Testis (tissue), 2 donors: ENCODE measurements at regions not wholly inside any gene's neighbourhood (a gene's known extent, or its start where the extent isn't known, plus 50 kb on each side); places are given as distances from the start of the nearest gene placed in this dataset.

Experiments used
- DNase-seq: peaks from one replicate; pipeline ENCODE4 v3.0.0-alpha.2; 2019
- H3K27ac ChIP-seq, 2 donors: fragments of 200-600 bp; sonication (generic); one replicate each; pipeline ENCODE4 v1.5.1; 2019
- H3K27me3 ChIP-seq: fragments of 200-600 bp; sonication (generic); one replicate; pipeline ENCODE4 v1.5.1; 2019
- H3K36me3 ChIP-seq: fragments of 200-600 bp; sonication (generic); one replicate; pipeline ENCODE4 v1.5.1; 2017; ENCODE audit warnings: low read depth; ENCODE audit errors: missing control alignments
- H3K4me1 ChIP-seq: fragments of 200-600 bp; sonication (generic); one replicate; pipeline ENCODE4 v1.5.1; 2019
- H3K4me3 ChIP-seq, 2 donors: fragments of 200-600 bp; sonication (generic); one replicate each; pipeline ENCODE4 v1.5.1; 2017 to 2019
- H3K9me3 ChIP-seq: fragments of 200-600 bp; sonication (generic); one replicate; pipeline ENCODE4 v1.5.1; 2017
- POLR2A ChIP-seq: fragments of 450-650 bp; IDR thresholded peaks from one replicate; pipeline ENCODE4 v1.6.1; 2017; ENCODE audit warnings: antibody characterized with exemption, mild to moderate bottlenecking, moderate library complexity
- WGBS, 2 donors: methylation state at CpG; one replicate each; pipeline ENCODE4 v1.1.5; 2018; 5-methylcytosine and 5-hydroxymethylcytosine counted together
- intact Hi-C: fragments of 100-400 bp; cut with DNase I; formaldehyde crosslinking; loops from one replicate; pipeline ENCODE4 v1.15.1; 2023; ENCODE audit warnings: low total_unique reads
- TF ChIP-seq, protein P1 (sequence below), 3 experiments: fragments of 450-650 bp in 2 of 3; fragments of 200-600 bp in 1 of 3; sonication (generic) in 1 of 3; IDR thresholded peaks; one replicate each; pipeline ENCODE4 v1.5.1; 2016 to 2019; ENCODE audit warnings: antibody characterized with exemption in 3 of 3, mild to moderate bottlenecking in 2 of 3, moderate library complexity in 1 of 3

GRCh38 chr15:53462651-53463050 lies 296.8 kb downstream of the WDR72 start:
- Histone ChIP-seq H3K27ac (no peak overlapping the region), H3K9me3 (no peaks in the 10 kb centered on the region), H3K36me3 (no peaks in the 10 kb centered on the region), H3K4me1 (no peaks in the 10 kb centered on the region), H3K4me3 (no peak overlapping the region), H3K27me3 (no peaks in the 10 kb centered on the region)
- intact Hi-C loops: no loop called here
- WGBS, 2 donors: 76 to 86% methylated on average over 2 of the region's 2 CpGs
- no peak for TF ChIP-seq POLR2A
- TF ChIP-seq, protein P1, sequence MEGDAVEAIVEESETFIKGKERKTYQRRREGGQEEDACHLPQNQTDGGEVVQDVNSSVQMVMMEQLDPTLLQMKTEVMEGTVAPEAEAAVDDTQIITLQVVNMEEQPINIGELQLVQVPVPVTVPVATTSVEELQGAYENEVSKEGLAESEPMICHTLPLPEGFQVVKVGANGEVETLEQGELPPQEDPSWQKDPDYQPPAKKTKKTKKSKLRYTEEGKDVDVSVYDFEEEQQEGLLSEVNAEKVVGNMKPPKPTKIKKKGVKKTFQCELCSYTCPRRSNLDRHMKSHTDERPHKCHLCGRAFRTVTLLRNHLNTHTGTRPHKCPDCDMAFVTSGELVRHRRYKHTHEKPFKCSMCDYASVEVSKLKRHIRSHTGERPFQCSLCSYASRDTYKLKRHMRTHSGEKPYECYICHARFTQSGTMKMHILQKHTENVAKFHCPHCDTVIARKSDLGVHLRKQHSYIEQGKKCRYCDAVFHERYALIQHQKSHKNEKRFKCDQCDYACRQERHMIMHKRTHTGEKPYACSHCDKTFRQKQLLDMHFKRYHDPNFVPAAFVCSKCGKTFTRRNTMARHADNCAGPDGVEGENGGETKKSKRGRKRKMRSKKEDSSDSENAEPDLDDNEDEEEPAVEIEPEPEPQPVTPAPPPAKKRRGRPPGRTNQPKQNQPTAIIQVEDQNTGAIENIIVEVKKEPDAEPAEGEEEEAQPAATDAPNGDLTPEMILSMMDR (IDR thresholded peaks at IDR 0.05): no peak
- no peak for DNase-seq

DNA sequence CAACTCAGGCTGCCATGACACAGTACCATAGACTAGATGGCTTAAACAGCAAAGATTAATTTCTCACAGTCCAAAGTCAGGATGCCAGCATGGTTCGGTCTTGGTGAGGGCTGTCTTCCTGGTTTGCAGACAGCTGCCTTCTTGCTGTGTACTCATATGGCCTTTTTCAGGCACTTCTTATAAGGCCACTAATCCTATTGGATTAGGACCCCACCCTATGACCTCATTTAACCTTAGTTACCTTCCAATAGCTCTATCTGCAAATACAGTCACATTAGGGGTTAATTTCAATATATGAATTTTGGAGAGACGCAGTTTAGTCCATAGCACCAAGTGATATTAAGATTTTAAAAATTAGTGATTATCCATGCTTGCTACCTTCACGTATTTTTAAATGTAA lies 297.8 kb downstream of the WDR72 start:
- intact Hi-C loops: no loop called here
- Histone ChIP-seq H3K4me1 (no peaks in the 10 kb centered on the region), H3K4me3 (no peak overlapping the region), H3K9me3 (no peaks in the 10 kb centered on the region), H3K27ac (no peak overlapping the region), H3K27me3 (no peaks in the 10 kb centered on the region), H3K36me3 (no peaks in the 10 kb centered on the region)
- DNase-seq: no peak
- 94 to 97% methylated on average over 3 of the region's 3 CpGs for WGBS, 2 donors
- TF ChIP-seq, protein P1 (IDR thresholded peaks at IDR 0.05): no peak

DNA sequence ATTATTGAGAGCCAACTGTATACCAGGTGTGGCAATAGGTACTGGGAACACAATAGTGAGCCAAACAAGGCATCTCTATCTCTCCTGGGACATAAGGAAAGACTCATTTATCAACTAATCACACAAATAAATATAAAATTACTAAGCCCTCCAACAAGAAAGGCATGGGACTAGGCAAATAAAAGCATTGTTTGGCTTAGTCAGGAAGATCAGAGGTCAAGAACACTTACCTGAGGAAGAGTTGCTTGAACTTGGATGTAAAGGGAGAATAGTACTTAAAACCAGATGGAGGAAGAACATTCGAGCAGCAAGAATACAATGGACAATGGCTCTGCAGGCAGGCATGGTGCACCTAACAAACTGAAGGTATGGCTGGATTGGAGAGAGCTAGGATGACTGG lies 300.7 kb downstream of the WDR72 start:
- no peaks in the 10 kb centered on the region for H3K9me3 ChIP-seq
- no peaks in the 10 kb centered on the region for H3K4me1 ChIP-seq
- intact Hi-C loops: no loop called here
- no peak overlapping the region for H3K27ac ChIP-seq
- no peak for TF ChIP-seq POLR2A
- TF ChIP-seq, protein P1 (IDR thresholded peaks at IDR 0.05): no peak
- H3K27me3 ChIP-seq: no peaks in the 10 kb centered on the region
- H3K4me3 ChIP-seq: no peak overlapping the region
- 78 to 90% methylated on average over 1 of the region's 1 CpG for WGBS, 2 donors
- H3K36me3 ChIP-seq: no peaks in the 10 kb centered on the region
- DNase-seq: no peak

DNA sequence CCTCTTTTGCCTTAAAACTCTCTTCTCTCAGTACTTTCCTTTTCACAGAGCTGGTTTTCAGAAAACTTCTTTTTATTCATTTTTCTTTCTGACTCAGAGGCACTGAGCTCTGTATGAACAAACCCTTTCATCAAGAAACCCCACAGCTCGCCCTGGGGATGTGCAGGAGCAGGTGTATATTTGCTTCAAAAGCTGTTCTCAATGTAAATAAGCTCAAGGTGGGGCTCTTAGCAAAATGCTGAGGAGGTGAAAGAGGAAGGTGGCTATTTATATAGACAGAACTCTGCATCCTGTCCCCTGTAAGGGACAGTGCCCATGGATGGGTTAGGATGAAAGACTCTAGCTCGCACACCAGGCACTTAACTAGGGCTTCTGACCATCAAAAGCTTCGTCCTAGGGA lies 302.0 kb downstream of the WDR72 start:
- intact Hi-C loops: no loop called here
- no peak for TF ChIP-seq POLR2A
- TF ChIP-seq, protein P1 (IDR thresholded peaks at IDR 0.05): no peak
- no peaks in the 10 kb centered on the region for H3K36me3 ChIP-seq
- H3K9me3 ChIP-seq: no peaks in the 10 kb centered on the region
- H3K4me1 ChIP-seq: no peaks in the 10 kb centered on the region
- 79 to 83% methylated on average over 3 of the region's 3 CpGs for WGBS, 2 donors
- no peak overlapping the region for H3K4me3 ChIP-seq
- H3K27ac ChIP-seq: no peak overlapping the region
- no peaks in the 10 kb centered on the region for H3K27me3 ChIP-seq
- DNase-seq: no peak

DNA sequence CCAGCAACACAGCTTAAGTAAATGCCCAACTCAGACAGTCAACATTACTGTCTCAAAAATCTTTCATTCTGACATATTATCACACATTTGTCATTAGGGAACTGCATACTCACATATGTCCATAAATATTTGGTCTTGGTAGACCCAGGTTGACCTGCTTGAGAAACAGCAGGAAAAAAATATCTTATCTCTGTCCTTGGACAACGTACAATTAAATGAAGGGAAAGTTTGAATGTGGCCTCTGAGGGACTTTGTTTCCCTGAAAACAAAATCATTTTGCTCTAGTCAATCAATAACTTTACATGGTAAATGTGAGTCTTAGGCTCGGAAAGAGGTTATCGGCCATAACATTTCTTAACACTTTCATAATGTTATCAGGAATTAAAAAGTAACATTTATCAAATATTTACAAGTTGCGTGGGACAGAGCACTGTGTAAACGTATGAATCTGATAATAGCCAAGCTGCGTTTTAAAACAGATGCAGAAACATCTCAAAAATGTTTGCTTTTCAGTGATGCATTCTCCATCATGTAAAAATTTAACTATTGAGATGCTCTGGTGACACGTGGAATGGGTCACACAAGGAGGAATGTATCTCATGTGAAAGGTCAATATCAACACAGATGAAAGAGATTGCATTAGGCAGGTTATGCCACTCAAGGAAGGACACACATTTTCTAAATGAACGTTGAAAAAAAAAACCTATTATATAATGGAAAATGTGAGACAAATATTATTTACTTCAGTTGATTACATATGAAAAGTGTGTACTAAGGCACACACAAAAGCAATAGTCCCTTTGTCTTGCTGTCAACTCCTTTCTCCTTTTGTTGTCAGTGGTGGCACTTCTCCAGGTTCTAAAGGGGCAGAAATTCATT lies 304.4 kb downstream of the WDR72 start:
- WGBS, 2 donors: 45 to 61% methylated on average over 8 of the region's 8 CpGs
- TF ChIP-seq, protein P1 (IDR thresholded peaks at IDR 0.05): no peak
- TF ChIP-seq POLR2A: no peak
- intact Hi-C loops: no loop called here

More for the DNA sequence above, 304.4 kb downstream of the WDR72 start:
- no peak for DNase-seq
- no peak overlapping the region for H3K27ac ChIP-seq
- no peaks in the 10 kb centered on the region for H3K9me3 ChIP-seq
- H3K36me3 ChIP-seq: no peaks in the 10 kb centered on the region
- no peaks in the 10 kb centered on the region for H3K4me1 ChIP-seq
- H3K27me3 ChIP-seq: no peaks in the 10 kb centered on the region
- no peak overlapping the region for H3K4me3 ChIP-seq
